Endothelial cell of umbilical vein (primary cell): ENCODE measurements at regions not wholly inside any gene's neighbourhood (a gene's known extent, or its start where the extent isn't known, plus 50 kb on each side); places are given as distances from the start of the nearest gene placed in this dataset.

Experiments used
- CTCF ChIP-seq, 2 donors: IDR thresholded peaks; 1 replicate in 1 of 2; 2 replicates in 1 of 2; pipeline ENCODE4 v1.5.1; 2011; ENCODE audit warnings: low read length in 2 of 2, mild to moderate bottlenecking in 2 of 2, moderate library complexity in 2 of 2, control low read depth in 1 of 2, inconsistent platforms in 1 of 2, low read depth in 1 of 2; ENCODE audit not compliant: insufficient read depth in 1 of 2; ENCODE audit errors: extremely low read depth in 1 of 2
- EZH2 ChIP-seq: IDR thresholded peaks from 2 replicates; pipeline ENCODE4 v1.6.1; 2012; ENCODE audit warnings: borderline replicate concordance, low read depth, mild to moderate bottlenecking, moderate library complexity, low read length, inconsistent platforms; ENCODE audit not compliant: severe bottlenecking
- MAX ChIP-seq: IDR thresholded peaks from 2 replicates; pipeline ENCODE4 v1.6.1; 2011; ENCODE audit not compliant: insufficient read depth, insufficient read length
- POLR2A ChIP-seq: IDR thresholded peaks from 2 replicates; pipeline ENCODE4 v1.6.1; 2012; ENCODE audit warnings: low read depth, mild to moderate bottlenecking, control low read depth, low read length
- POLR2AphosphoS5 ChIP-seq: IDR thresholded peaks from 2 replicates; pipeline ENCODE4 v1.6.1; 2012; ENCODE audit warnings: low read depth, mild to moderate bottlenecking, control low read depth, low read length, moderate library complexity; ENCODE audit not compliant: insufficient read depth

GRCh38 chr21:41589131-41589530 is 81.2 kb upstream of the TMPRSS2 start:
- TF ChIP-seq CTCF (IDR thresholded peaks at IDR 0.05; ENCODE audit: extremely low read depth in 1 of 2, insufficient read depth in 1 of 2, low read depth in 1 of 2, low read length in 2 of 2) = no peak
- no peak for TF ChIP-seq POLR2AphosphoS5
- no peak for TF ChIP-seq POLR2A
- TF ChIP-seq EZH2 = no peak
- no peak for TF ChIP-seq MAX
